D721Med (cell line): ENCODE measurements at regions not wholly inside any gene's neighbourhood (a gene's known extent, or its start where the extent isn't known, plus 50 kb on each side); places are given as distances from the start of the nearest gene placed in this dataset.

Source experiments
- DNase-seq: peaks from one replicate; pipeline ENCODE4 v3.0.0; 2011; ENCODE audit warnings: low spot score; ENCODE audit not compliant: insufficient read length
- FAIRE-seq: peaks from 2 replicates; lab custom pipeline; 2011; peaks lifted over from hg19 to GRCh38; lab: Jason Lieb, UNC
- TF ChIP-seq, protein P1 (sequence below): IDR thresholded peaks from 2 replicates; pipeline ENCODE4 v1.5.1; 2012; ENCODE audit warnings: mild to moderate bottlenecking, control low read depth; ENCODE audit not compliant: insufficient read depth; ENCODE audit errors: missing control alignments

DNA sequence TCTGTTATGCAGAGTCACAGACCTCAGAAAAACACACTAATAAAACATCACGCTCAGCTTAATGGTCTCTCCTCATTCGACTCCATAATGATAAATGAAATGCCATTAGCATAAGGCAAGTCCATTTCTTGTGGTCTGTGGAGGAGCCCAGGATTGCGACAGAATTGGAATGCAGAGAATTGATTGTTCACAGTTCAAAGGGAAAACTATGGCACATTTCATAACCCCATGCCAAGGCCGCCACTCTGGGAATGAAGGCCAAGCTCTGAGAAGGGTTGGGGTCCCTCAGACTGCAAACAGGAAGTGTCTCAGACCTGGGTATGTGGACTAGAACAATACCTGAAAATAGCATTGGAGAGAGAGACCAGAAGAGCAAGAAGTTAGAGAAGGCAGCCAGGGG lies 398.9 kb downstream of the ADRA2A start:
- TF ChIP-seq, protein P1, sequence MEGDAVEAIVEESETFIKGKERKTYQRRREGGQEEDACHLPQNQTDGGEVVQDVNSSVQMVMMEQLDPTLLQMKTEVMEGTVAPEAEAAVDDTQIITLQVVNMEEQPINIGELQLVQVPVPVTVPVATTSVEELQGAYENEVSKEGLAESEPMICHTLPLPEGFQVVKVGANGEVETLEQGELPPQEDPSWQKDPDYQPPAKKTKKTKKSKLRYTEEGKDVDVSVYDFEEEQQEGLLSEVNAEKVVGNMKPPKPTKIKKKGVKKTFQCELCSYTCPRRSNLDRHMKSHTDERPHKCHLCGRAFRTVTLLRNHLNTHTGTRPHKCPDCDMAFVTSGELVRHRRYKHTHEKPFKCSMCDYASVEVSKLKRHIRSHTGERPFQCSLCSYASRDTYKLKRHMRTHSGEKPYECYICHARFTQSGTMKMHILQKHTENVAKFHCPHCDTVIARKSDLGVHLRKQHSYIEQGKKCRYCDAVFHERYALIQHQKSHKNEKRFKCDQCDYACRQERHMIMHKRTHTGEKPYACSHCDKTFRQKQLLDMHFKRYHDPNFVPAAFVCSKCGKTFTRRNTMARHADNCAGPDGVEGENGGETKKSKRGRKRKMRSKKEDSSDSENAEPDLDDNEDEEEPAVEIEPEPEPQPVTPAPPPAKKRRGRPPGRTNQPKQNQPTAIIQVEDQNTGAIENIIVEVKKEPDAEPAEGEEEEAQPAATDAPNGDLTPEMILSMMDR = no peak
- DNase-seq = no peak
- FAIRE-seq = no peak

DNA sequence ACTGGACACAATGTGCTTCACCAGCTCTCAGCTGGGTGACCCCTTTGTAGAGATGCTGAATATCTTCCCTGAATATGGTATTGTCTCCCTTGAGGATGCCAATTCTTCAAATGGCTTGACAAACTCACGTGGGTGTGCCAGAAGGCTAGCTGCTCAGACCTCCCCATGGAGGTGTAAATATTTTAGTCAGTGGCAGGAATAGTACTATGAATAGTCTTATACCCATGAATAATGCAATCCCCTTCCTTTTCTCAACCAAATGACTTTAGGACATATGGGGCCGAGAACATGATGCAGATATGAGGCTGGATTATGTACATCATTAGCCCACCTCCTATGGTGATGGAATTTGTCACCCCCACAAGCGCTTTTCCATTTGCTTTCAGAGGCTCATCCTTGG lies 401.8 kb downstream of the ADRA2A start:
- TF ChIP-seq, protein P1 = no peak
- FAIRE-seq (no peak), DNase-seq (no peak)

GRCh38 chr10:111479966-111480365 lies 403.1 kb downstream of the ADRA2A start:
- DNase-seq (no peak), FAIRE-seq (no peak)
- TF ChIP-seq, protein P1 = no peak

GRCh38 chr10:111481261-111481826 lies 404.5 kb downstream of the ADRA2A start:
- TF ChIP-seq, protein P1 = no peak
- FAIRE-seq = no peak
- no peak for DNase-seq

DNA sequence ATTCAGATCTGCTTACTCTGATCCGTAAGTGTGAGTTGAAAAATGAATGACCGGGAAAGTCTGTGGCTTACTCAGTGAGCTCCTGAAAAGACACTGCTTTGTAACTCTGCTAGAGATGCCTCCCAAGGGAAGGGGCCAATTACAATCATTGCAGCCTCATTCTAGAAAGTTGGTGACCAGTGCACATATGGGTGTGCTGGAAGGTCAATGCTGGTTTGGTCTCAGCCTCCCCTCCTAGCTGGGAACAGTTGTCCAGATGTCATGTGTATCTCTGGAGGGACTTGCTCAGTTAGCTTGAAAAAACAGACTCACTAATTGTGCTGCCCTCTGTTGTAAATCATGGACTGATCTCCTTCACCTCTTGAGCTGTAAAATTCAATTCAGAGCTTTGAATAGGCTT lies 405.0 kb downstream of the ADRA2A start:
- TF ChIP-seq, protein P1 = no peak
- no peak for DNase-seq
- no peak for FAIRE-seq

DNA sequence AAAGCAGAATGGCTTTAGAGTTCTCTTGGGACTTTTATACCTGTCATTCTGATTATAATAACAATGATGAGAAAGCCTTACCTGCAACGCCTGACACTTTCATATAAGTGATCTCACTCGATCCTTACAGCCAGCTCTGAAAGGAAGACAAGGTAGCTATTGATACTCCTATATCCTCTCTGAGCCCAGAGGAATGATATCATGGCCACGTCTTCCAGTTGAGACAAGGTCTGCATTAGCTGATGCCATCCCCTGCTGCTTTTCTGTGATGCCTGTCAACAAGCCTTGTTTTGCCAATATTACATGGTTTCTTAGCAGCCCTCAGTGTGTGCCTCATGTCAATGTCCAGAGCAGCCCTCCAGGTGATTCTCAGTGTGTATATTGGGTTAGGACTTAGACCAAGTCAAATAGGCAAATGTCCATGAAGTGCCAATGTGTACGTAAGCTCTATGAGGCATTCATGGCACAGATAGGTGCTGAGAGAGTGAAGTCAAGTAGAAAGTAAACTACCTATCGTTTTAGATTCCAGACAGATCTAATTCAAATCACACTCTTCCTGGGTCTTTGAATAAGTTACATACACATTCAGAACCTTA lies 405.9 kb downstream of the ADRA2A start:
- no peak for DNase-seq
- TF ChIP-seq, protein P1 = no peak
- FAIRE-seq = no peak

DNA sequence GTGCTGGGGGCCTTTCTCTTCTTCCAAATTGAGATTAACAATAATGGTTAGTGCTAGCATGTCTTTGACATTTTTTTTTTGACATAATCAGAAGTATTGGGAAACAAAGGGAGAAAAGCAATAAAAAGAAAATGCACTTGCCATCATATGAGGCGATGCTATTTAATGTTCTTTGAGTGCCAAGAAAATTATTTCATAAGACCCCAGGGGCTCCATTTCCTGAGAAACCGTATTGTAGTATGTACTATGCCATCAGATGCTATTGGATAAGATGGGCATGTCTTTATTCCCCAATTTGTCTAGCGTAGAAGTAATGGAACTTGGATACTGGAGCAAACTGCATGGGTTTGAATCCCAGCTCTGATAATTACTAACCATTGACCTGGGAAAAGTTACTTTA lies 408.9 kb downstream of the ADRA2A start:
- FAIRE-seq = no peak
- TF ChIP-seq, protein P1 = no peak
- DNase-seq = no peak
